Esophagus muscularis mucosa (tissue), 4 donors: ENCODE measurements at regions not wholly inside any gene's neighbourhood (a gene's known extent, or its start where the extent isn't known, plus 50 kb on each side); places are given as distances from the start of the nearest gene placed in this dataset.

Source experiments
- EP300 ChIP-seq: sonication (generic); formaldehyde crosslinking; IDR thresholded peaks from one replicate; pipeline ENCODE4 v1.6.1; 2017; ENCODE audit warnings: antibody characterized with exemption
- POLR2A ChIP-seq: fragments of 450-650 bp; IDR thresholded peaks from one replicate; pipeline ENCODE4 v1.6.1; 2017; ENCODE audit warnings: antibody characterized with exemption, moderate library complexity, mild to moderate bottlenecking, low read depth
- POLR2AphosphoS5 ChIP-seq, 2 donors: sonication (generic); formaldehyde crosslinking; IDR thresholded peaks; one replicate each; pipeline ENCODE4 v1.6.1; 2017; ENCODE audit warnings: antibody characterized with exemption in 2 of 2
- TF ChIP-seq, protein P1 (sequence below), 3 experiments: fragments of 200-600 bp in 2 of 3; fragments of 450-650 bp in 1 of 3; sonication (generic) in 2 of 3; IDR thresholded peaks; one replicate each; pipeline ENCODE4 v1.5.1; 2017 to 2019; ENCODE audit warnings: antibody characterized with exemption in 3 of 3, mild to moderate bottlenecking in 2 of 3, moderate library complexity in 1 of 3

DNA sequence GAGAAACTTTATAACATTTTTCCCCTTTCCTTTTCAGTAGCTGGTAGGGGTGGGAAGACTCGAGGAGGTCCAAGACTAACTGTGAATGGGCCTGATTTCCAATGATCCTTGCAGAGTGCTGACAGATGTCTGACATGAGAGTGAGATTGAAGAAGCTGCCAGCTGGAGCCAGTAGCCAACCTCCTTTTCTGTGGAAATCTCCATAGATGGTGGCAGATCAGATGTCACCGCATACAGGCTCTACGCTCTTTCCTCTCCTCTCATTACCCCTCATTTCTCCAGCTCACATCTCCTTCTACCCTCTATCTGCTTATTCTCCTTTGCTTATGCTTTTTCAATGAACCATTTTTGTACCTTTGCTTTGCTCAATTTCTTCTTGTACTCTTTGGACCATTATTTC is 395.2 kb upstream of the TNC start:
- TF ChIP-seq POLR2AphosphoS5 (IDR thresholded peaks at IDR 0.05), result no peak
- TF ChIP-seq, protein P1, sequence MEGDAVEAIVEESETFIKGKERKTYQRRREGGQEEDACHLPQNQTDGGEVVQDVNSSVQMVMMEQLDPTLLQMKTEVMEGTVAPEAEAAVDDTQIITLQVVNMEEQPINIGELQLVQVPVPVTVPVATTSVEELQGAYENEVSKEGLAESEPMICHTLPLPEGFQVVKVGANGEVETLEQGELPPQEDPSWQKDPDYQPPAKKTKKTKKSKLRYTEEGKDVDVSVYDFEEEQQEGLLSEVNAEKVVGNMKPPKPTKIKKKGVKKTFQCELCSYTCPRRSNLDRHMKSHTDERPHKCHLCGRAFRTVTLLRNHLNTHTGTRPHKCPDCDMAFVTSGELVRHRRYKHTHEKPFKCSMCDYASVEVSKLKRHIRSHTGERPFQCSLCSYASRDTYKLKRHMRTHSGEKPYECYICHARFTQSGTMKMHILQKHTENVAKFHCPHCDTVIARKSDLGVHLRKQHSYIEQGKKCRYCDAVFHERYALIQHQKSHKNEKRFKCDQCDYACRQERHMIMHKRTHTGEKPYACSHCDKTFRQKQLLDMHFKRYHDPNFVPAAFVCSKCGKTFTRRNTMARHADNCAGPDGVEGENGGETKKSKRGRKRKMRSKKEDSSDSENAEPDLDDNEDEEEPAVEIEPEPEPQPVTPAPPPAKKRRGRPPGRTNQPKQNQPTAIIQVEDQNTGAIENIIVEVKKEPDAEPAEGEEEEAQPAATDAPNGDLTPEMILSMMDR (IDR thresholded peaks at IDR 0.05), result no peak
- no peak for TF ChIP-seq POLR2A
- no peak for TF ChIP-seq EP300
